ENCODE measurements at regions not wholly inside any gene's neighbourhood (a gene's known extent, or its start where the extent isn't known, plus 50 kb on each side); places are given as distances from the start of the nearest gene placed in this dataset.

DNA sequence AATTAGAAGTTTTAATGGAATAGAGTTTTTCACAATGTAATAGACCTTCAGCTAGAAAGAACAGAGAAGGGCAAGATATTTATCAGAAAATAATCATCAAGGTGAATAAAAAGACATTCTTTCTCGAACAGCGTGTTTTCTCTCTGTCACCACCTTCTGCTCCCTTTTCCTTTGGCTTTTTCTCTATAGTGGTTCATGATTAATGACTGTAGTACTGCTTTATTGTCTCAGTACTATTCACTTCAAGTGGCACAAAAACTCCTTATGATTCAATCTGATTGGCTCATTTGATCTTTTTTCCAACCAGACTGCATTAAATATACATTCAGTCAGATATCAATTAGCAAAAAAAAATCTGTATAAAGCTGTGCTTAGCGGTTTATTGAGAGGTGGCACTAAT lies 516.0 kb downstream of the OTOL1 start:
- POLR2A ChIA-PET = no interaction called here
- Histone ChIP-seq H3K9ac (ENCODE audit: insufficient read depth in 1 of 2, low read depth in 2 of 2, low read length in 2 of 2) (no peak overlapping the region), H3K27ac (ENCODE audit: extremely low read depth, low read depth, low read length) (no peak overlapping the region), H3K27me3 (ENCODE audit: control insufficient read depth in 2 of 2, insufficient read depth in 2 of 2, low read length in 2 of 2) (no peaks in the 10 kb centered on the region), H3K9me1 (ENCODE audit: control insufficient read depth, insufficient read depth, low read length) (no peaks in the 10 kb centered on the region), H3K9me3 (replicated peaks; ENCODE audit: control insufficient read depth, insufficient read depth, low read depth, low read length) (no peaks in the 10 kb centered on the region), H4K20me1 (replicated peaks; ENCODE audit: control insufficient read depth, insufficient read depth, low read length) (no peaks in the 10 kb centered on the region), H2AFZ (ENCODE audit: low read depth, low read length) (no peak overlapping the region), H3K4me3 (no peak overlapping the region), H3K79me2 (ENCODE audit: control insufficient read depth, insufficient read depth, low read length) (no peaks in the 10 kb centered on the region), H3K36me3 (ENCODE audit: control insufficient read depth, insufficient read depth, low read length) (no peaks in the 10 kb centered on the region), H3K4me2 (ENCODE audit: insufficient read depth, low read length) (no peak overlapping the region), H3K4me1 (replicated peaks in 1 of 2; ENCODE audit: control insufficient read depth in 2 of 2, insufficient read depth in 2 of 2, low read length in 2 of 2) (no peaks in the 10 kb centered on the region)
- 0% methylated on average over 3 of the region's 3 CpGs for WGBS (ENCODE audit: insufficient coverage, low coverage, missing lambda C conversion rate)
- intact Hi-C loops (cut with micrococcal nuclease) = no loop called here
- TF ChIP-seq ZNF124 (CRISPR knock-in tag; IDR thresholded peaks at IDR 0.05) (no peak), ZFP1 (CRISPR knock-in tag; IDR thresholded peaks at IDR 0.05) (no peak), NR2F6 (CRISPR knock-in tag; IDR thresholded peaks at IDR 0.05) (no peak), TCF7 (IDR thresholded peaks at IDR 0.05; ENCODE audit: borderline replicate concordance) (no peak), ZFP36 (IDR thresholded peaks at IDR 0.05; ENCODE audit: low read depth, low read length, partially characterized antibody) (no peak), ZNF354B (CRISPR knock-in tag; IDR thresholded peaks at IDR 0.05) (no peak), TBP (optimal IDR thresholded peaks at IDR 0.05; ENCODE audit: low read depth, low read length) (no peak), ZNF436 (CRISPR knock-in tag; IDR thresholded peaks at IDR 0.05) (no peak)
- TF ChIP-seq, protein P1, sequence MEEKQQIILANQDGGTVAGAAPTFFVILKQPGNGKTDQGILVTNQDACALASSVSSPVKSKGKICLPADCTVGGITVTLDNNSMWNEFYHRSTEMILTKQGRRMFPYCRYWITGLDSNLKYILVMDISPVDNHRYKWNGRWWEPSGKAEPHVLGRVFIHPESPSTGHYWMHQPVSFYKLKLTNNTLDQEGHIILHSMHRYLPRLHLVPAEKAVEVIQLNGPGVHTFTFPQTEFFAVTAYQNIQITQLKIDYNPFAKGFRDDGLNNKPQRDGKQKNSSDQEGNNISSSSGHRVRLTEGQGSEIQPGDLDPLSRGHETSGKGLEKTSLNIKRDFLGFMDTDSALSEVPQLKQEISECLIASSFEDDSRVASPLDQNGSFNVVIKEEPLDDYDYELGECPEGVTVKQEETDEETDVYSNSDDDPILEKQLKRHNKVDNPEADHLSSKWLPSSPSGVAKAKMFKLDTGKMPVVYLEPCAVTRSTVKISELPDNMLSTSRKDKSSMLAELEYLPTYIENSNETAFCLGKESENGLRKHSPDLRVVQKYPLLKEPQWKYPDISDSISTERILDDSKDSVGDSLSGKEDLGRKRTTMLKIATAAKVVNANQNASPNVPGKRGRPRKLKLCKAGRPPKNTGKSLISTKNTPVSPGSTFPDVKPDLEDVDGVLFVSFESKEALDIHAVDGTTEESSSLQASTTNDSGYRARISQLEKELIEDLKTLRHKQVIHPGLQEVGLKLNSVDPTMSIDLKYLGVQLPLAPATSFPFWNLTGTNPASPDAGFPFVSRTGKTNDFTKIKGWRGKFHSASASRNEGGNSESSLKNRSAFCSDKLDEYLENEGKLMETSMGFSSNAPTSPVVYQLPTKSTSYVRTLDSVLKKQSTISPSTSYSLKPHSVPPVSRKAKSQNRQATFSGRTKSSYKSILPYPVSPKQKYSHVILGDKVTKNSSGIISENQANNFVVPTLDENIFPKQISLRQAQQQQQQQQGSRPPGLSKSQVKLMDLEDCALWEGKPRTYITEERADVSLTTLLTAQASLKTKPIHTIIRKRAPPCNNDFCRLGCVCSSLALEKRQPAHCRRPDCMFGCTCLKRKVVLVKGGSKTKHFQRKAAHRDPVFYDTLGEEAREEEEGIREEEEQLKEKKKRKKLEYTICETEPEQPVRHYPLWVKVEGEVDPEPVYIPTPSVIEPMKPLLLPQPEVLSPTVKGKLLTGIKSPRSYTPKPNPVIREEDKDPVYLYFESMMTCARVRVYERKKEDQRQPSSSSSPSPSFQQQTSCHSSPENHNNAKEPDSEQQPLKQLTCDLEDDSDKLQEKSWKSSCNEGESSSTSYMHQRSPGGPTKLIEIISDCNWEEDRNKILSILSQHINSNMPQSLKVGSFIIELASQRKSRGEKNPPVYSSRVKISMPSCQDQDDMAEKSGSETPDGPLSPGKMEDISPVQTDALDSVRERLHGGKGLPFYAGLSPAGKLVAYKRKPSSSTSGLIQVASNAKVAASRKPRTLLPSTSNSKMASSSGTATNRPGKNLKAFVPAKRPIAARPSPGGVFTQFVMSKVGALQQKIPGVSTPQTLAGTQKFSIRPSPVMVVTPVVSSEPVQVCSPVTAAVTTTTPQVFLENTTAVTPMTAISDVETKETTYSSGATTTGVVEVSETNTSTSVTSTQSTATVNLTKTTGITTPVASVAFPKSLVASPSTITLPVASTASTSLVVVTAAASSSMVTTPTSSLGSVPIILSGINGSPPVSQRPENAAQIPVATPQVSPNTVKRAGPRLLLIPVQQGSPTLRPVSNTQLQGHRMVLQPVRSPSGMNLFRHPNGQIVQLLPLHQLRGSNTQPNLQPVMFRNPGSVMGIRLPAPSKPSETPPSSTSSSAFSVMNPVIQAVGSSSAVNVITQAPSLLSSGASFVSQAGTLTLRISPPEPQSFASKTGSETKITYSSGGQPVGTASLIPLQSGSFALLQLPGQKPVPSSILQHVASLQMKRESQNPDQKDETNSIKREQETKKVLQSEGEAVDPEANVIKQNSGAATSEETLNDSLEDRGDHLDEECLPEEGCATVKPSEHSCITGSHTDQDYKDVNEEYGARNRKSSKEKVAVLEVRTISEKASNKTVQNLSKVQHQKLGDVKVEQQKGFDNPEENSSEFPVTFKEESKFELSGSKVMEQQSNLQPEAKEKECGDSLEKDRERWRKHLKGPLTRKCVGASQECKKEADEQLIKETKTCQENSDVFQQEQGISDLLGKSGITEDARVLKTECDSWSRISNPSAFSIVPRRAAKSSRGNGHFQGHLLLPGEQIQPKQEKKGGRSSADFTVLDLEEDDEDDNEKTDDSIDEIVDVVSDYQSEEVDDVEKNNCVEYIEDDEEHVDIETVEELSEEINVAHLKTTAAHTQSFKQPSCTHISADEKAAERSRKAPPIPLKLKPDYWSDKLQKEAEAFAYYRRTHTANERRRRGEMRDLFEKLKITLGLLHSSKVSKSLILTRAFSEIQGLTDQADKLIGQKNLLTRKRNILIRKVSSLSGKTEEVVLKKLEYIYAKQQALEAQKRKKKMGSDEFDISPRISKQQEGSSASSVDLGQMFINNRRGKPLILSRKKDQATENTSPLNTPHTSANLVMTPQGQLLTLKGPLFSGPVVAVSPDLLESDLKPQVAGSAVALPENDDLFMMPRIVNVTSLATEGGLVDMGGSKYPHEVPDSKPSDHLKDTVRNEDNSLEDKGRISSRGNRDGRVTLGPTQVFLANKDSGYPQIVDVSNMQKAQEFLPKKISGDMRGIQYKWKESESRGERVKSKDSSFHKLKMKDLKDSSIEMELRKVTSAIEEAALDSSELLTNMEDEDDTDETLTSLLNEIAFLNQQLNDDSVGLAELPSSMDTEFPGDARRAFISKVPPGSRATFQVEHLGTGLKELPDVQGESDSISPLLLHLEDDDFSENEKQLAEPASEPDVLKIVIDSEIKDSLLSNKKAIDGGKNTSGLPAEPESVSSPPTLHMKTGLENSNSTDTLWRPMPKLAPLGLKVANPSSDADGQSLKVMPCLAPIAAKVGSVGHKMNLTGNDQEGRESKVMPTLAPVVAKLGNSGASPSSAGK (IDR thresholded peaks at IDR 0.05) = no peak
- no TSS peak for BruUV-seq (replicated peaks)
- in situ Hi-C loops (cut with MboI) = no loop called here
- no peak for FAIRE-seq
- CTCF ChIA-PET (ENCODE audit: low intra/inter-chr PET ratio) = no interaction called here
- ATAC-seq = no peak
- no peak for DNase-seq (ENCODE audit: extremely low read depth in 1 of 4, low spot score in 3 of 4)
